ENCODE measurements at regions not wholly inside any gene's neighbourhood (a gene's known extent, or its start where the extent isn't known, plus 50 kb on each side); places are given as distances from the start of the nearest gene placed in this dataset.

DNA sequence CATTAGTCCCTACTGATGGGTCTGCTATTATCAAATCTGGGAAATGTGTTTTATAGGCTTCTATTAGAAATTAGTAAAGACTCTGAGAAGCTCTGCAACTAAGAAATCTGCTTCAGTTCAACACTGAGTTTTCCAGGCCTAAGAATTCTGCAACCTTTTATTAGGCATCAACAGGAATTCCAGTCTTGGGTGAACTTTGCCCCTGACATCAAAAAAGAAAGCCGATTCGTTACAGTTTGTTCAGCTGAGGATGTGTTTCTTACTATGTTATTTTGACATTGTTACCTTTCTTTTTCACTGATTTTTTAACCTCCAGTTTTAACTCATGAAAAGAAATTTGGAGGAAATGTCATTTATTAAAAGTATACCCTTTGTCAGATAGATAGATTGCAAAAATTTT lies 131.5 kb upstream of the KCNH8 start:
- TF ChIP-seq, protein P1, sequence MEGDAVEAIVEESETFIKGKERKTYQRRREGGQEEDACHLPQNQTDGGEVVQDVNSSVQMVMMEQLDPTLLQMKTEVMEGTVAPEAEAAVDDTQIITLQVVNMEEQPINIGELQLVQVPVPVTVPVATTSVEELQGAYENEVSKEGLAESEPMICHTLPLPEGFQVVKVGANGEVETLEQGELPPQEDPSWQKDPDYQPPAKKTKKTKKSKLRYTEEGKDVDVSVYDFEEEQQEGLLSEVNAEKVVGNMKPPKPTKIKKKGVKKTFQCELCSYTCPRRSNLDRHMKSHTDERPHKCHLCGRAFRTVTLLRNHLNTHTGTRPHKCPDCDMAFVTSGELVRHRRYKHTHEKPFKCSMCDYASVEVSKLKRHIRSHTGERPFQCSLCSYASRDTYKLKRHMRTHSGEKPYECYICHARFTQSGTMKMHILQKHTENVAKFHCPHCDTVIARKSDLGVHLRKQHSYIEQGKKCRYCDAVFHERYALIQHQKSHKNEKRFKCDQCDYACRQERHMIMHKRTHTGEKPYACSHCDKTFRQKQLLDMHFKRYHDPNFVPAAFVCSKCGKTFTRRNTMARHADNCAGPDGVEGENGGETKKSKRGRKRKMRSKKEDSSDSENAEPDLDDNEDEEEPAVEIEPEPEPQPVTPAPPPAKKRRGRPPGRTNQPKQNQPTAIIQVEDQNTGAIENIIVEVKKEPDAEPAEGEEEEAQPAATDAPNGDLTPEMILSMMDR (IDR thresholded peaks at IDR 0.05): no peak
- H3K27ac Mint-ChIP-seq: no peak overlapping the region
- POLR2A ChIA-PET: no interaction called here
- H3K4me1 Mint-ChIP-seq (ENCODE audit: low read depth): no peaks in the 10 kb centered on the region
- no peak for ATAC-seq
- no peaks in the 10 kb centered on the region for H3K27me3 Mint-ChIP-seq
- H3K4me3 Mint-ChIP-seq: no peak overlapping the region
- no peaks in the 10 kb centered on the region for H3K36me3 Mint-ChIP-seq (ENCODE audit: low read depth)
- DNase-seq: no peak
- CTCF ChIA-PET: no interaction called here
- H3K9me3 Mint-ChIP-seq: no peaks in the 10 kb centered on the region
- intact Hi-C loops (cut with micrococcal nuclease): no loop called here

DNA sequence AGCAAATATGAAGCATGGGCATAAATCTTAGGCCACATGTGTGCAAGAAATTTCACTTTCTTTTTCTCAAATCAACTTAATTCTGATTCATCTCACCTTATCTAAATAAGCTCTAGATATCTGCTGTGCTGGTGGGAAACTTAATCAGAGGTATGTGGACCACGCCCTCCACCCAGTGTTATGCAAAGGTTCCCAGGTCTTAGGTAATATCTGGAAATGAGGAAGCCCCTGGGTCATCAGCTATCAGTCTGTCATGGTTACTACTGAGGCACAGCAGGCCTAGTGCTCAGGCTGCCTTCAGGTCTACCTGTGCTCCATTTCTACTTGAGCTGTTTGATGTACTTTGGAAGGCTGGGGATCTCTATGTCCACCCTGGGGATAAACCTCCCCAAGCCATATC lies 134.4 kb upstream of the KCNH8 start:
- H3K4me1 Mint-ChIP-seq (ENCODE audit: low read depth): no peaks in the 10 kb centered on the region
- ATAC-seq (no peak), DNase-seq (no peak)
- no peaks in the 10 kb centered on the region for H3K27me3 Mint-ChIP-seq
- CTCF ChIA-PET: interaction anchor here (0.9 kb wide), 1 partner anchor 1173 kb away, joined by 3 read pairs; no protein-coding TSS in a partner anchor
- H3K27ac Mint-ChIP-seq: no peak overlapping the region
- no peaks in the 10 kb centered on the region for H3K36me3 Mint-ChIP-seq (ENCODE audit: low read depth)
- H3K4me3 Mint-ChIP-seq: no peak overlapping the region
- H3K9me3 Mint-ChIP-seq: no peaks in the 10 kb centered on the region
- POLR2A ChIA-PET: no interaction called here
- TF ChIP-seq, protein P1 (IDR thresholded peaks at IDR 0.05): no peak
- intact Hi-C loops (cut with micrococcal nuclease): no loop called here

DNA sequence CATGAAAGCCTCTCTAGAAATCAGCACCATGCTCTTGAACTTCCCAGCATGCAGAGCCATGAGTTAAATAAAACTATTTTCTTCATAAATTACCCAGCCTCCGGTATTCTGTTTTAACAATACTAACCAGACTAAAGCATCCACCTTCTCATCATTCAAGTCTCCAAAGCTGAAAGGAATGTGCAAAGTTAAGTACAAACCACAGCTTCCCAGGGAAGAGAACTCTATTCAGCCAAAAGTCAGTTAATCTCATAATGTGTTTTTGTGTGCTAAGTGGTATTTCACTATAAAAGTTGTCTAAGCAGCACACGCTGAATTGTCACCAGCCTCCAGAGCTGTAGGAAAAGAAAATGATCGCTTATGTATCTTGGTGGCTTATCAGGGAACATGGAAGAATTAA lies 135.5 kb upstream of the KCNH8 start:
- H3K36me3 Mint-ChIP-seq (ENCODE audit: low read depth): no peaks in the 10 kb centered on the region
- ChIA-PET CTCF (no interaction called here), POLR2A (no interaction called here)
- H3K27ac Mint-ChIP-seq: no peak overlapping the region
- no peak for DNase-seq
- H3K9me3 Mint-ChIP-seq: no peaks in the 10 kb centered on the region
- no peaks in the 10 kb centered on the region for H3K27me3 Mint-ChIP-seq
- H3K4me3 Mint-ChIP-seq: no peak overlapping the region
- intact Hi-C loops (cut with micrococcal nuclease): no loop called here
- TF ChIP-seq, protein P1 (IDR thresholded peaks at IDR 0.05): no peak
- no peak for ATAC-seq
- no peaks in the 10 kb centered on the region for H3K4me1 Mint-ChIP-seq (ENCODE audit: low read depth)

DNA sequence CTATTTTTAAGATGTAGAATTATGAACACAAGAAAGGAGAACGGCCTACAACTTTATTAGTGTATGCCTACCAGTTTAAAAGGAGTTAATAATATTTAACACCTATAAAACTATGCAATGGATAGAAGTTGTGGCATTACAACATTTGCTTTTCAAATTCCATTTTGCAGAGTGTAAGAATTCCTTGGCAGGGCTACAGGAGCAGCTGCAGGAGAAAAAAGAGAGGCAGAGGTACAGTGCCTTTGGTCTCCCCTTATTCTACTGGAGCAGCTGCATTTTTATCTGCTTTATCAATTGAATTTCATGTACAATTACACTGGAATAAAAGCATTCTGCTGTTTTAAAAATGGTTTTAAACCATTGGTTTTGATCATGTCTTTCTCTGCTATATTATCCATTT lies 145.7 kb upstream of the KCNH8 start:
- intact Hi-C loops (cut with micrococcal nuclease): no loop called here
- POLR2A ChIA-PET: no interaction called here
- TF ChIP-seq, protein P1 (IDR thresholded peaks at IDR 0.05): no peak
- H3K27ac Mint-ChIP-seq: no peak overlapping the region
- H3K27me3 Mint-ChIP-seq: peaks cover 3% of the 10 kb centered on the region
- H3K36me3 Mint-ChIP-seq (ENCODE audit: low read depth): no peaks in the 10 kb centered on the region
- no peak for DNase-seq
- H3K9me3 Mint-ChIP-seq: no peaks in the 10 kb centered on the region
- ATAC-seq: no peak
- H3K4me1 Mint-ChIP-seq (ENCODE audit: low read depth): no peaks in the 10 kb centered on the region
- H3K4me3 Mint-ChIP-seq: no peak overlapping the region
- CTCF ChIA-PET: no interaction called here

DNA sequence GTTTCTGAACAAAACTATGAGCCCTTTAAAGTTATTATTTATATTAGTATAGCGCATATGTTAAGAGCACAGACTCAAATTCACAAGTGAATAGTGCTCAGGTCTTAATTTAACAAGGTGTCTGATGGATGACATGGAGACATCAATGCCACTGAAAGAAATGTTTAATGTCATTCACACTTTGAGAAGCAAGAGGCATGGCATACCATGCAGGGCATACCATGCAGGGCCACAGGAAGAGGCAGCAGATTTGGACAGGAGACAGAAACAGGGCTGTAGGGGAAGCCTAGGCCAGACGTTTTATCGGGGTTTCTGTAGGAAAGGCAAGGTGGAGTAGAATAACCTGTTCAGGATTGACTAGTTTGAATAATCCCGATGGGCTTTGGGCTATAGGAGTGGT lies 150.2 kb upstream of the KCNH8 start:
- Mint-ChIP-seq H3K27me3 (no peaks in the 10 kb centered on the region), H3K4me1 (ENCODE audit: low read depth) (no peaks in the 10 kb centered on the region), H3K36me3 (ENCODE audit: low read depth) (no peaks in the 10 kb centered on the region), H3K27ac (no peak overlapping the region), H3K4me3 (no peak overlapping the region), H3K9me3 (peaks cover 6% of the 10 kb centered on the region)
- POLR2A ChIA-PET: no interaction called here
- TF ChIP-seq, protein P1 (IDR thresholded peaks at IDR 0.05): no peak
- intact Hi-C loops (cut with micrococcal nuclease): no loop called here
- CTCF ChIA-PET: no interaction called here
- no peak for DNase-seq
- no peak for ATAC-seq

All from activated CD8-positive, alpha-beta T cell treated with anti-CD3 and anti-CD28 coated beads for 36 hours (primary cell).